ENCODE measurements at regions not wholly inside any gene's neighbourhood (a gene's known extent, or its start where the extent isn't known, plus 50 kb on each side); places are given as distances from the start of the nearest gene placed in this dataset.

- H3K4me3 Mint-ChIP-seq, result no peak overlapping the region
- no peak overlapping the region for H2BK15ac ChIP-seq (ENCODE audit: low read depth, low read length)
- WGBS (ENCODE audit: extremely low coverage, insufficient read length, low lambda C conversion rate), result no CpG with 5 or more reads among the region's 14 CpGs
Observed at GRCh38 chr2:8570637-8571036, 111.2 kb upstream of the ID2 start.

More at GRCh38 chr2:8570637-8571036, 111.2 kb upstream of the ID2 start:
- H4K8ac ChIP-seq (replicated peaks; ENCODE audit: insufficient read length, low read depth, low read length), result no peak overlapping the region
- no peaks in the 10 kb centered on the region for H3K23me2 ChIP-seq (ENCODE audit: insufficient read length, low read depth, low read length, poor library complexity, severe bottlenecking)
- no peaks in the 10 kb centered on the region for H3K9me3 ChIP-seq (ENCODE audit: control insufficient read depth, low read depth, low read length)
- no peak overlapping the region for H3K56ac ChIP-seq (ENCODE audit: insufficient read length, low read depth, low read length)
- no peak overlapping the region for H3K27ac ChIP-seq (ENCODE audit: insufficient read length, low read depth, low read length)
- H3T11ph ChIP-seq (ENCODE audit: low read length), result no peak overlapping the region
- peaks cover 38 to 40% of the 10 kb centered on the region in 2 experiments for H3K4me1 Mint-ChIP-seq
- no peak overlapping the region for H4K91ac ChIP-seq (ENCODE audit: insufficient read length, low read depth, low read length)
- H2BK12ac ChIP-seq (ENCODE audit: insufficient read length, low read depth, low read length), result no peak overlapping the region
- DNase-seq, result peak; percentile 18
- H3K14ac ChIP-seq (ENCODE audit: insufficient read depth, low read length), result no peak overlapping the region
- no peaks in the 10 kb centered on the region for H3K79me1 ChIP-seq (ENCODE audit: insufficient read depth, low read depth, low read length, poor library complexity, severe bottlenecking)
- H2BK5ac ChIP-seq (ENCODE audit: insufficient read length, low read length), result no peak overlapping the region
- H4K20me1 ChIP-seq (ENCODE audit: control insufficient read depth, insufficient read depth, insufficient read length), result no peaks in the 10 kb centered on the region
- H3K27ac Mint-ChIP-seq, result no peak overlapping the region
- H3K27me3 Mint-ChIP-seq (ENCODE audit: low read depth), result no peaks in the 10 kb centered on the region
- H2AFZ ChIP-seq (ENCODE audit: low read length), result no peak overlapping the region
- no peak overlapping the region for H3K9ac ChIP-seq (ENCODE audit: extremely low read depth, insufficient read length, low read length)
- H3K79me2 ChIP-seq (ENCODE audit: insufficient read depth, low read length), result no peaks in the 10 kb centered on the region
- no peak overlapping the region for H2BK120ac ChIP-seq (ENCODE audit: low read depth, low read length, poor library complexity, severe bottlenecking)
- TF ChIP-seq, protein P1, sequence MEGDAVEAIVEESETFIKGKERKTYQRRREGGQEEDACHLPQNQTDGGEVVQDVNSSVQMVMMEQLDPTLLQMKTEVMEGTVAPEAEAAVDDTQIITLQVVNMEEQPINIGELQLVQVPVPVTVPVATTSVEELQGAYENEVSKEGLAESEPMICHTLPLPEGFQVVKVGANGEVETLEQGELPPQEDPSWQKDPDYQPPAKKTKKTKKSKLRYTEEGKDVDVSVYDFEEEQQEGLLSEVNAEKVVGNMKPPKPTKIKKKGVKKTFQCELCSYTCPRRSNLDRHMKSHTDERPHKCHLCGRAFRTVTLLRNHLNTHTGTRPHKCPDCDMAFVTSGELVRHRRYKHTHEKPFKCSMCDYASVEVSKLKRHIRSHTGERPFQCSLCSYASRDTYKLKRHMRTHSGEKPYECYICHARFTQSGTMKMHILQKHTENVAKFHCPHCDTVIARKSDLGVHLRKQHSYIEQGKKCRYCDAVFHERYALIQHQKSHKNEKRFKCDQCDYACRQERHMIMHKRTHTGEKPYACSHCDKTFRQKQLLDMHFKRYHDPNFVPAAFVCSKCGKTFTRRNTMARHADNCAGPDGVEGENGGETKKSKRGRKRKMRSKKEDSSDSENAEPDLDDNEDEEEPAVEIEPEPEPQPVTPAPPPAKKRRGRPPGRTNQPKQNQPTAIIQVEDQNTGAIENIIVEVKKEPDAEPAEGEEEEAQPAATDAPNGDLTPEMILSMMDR (conservative IDR thresholded peaks at IDR 0.05), result no peak
- H3K23ac ChIP-seq (ENCODE audit: insufficient read length, low read depth, low read length), result no peak overlapping the region
- H3K9me3 Mint-ChIP-seq, result no peaks in the 10 kb centered on the region
- no peak overlapping the region for H4K5ac ChIP-seq (ENCODE audit: insufficient read length, low read depth, low read length)
- H3K4ac ChIP-seq (ENCODE audit: low read depth, low read length), result no peak overlapping the region
- H2BK20ac ChIP-seq (ENCODE audit: low read depth, low read length, poor library complexity, severe bottlenecking), result no peak overlapping the region
- H3K18ac ChIP-seq (ENCODE audit: insufficient read length, low read depth, low read length), result no peak overlapping the region
- H3K36me3 Mint-ChIP-seq (ENCODE audit: insufficient read depth in 1 of 3, low read depth in 3 of 3), result no peaks in the 10 kb centered on the region
- 0 out of 2 replicates have a peak, but pooled peaks cover 2% of the 10 kb centered on the region for H3K4me1 ChIP-seq (ENCODE audit: insufficient read depth, low read length)
- no peak overlapping the region for H2AK5ac ChIP-seq (ENCODE audit: insufficient read length, low read length)
- H3K27me3 ChIP-seq (ENCODE audit: insufficient read depth, low read length), result 0 out of 2 replicates have a peak, but pooled peaks cover 3% of the 10 kb centered on the region
- H3K4me2 ChIP-seq (ENCODE audit: insufficient read depth, insufficient read length, low read length), result no peak overlapping the region

Data from H9 (cell line).